NCI-H510A treated with DMSO at 0.1 percent for 48 hours (cell line): ENCODE measurements at regions not wholly inside any gene's neighbourhood (a gene's known extent, or its start where the extent isn't known, plus 50 kb on each side); places are given as distances from the start of the nearest gene placed in this dataset.

ENCODE experiments used
- DNase-seq: peaks from one replicate; lab custom pipeline; 2025; lab: John Stamatoyannopoulos, UW

DNA sequence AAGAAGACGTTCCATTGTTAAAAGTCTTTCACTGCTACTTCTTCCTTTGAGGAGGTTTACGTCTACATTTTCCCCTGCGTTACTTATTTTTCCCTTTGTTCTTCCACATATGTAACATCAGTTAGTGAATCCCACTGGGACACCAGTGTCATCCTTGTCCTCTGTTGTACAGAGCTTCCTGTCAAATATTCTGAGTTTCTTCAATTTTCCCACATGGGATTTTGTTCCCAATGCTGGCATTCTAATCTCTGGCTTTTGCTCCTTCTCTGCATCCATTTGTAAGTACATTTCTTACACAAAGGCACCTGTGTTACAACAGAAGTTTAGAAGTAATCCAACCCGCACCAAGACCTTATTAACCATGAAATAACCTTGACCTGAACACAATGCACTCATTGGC, 627.4 kb upstream of the PFKP start:
- no peak for DNase-seq

DNA sequence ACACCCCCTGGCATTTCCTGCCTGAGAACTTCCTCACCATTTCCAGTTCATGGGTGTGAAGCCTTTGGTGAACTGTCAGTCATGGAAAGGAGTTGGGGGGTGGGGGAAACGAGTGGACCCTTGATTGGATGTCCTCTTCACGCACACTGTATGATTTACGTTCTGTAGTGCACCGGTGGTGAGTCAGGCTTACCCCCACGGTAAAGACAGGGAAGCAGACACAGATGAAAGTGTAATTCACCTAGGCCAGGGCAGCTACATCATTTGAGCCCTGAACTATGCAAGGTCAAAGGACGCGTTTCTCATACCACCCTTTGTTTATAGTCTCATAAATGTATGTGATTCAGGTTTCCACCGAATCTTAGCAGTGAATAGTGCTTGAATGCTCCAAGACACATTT, 628.3 kb upstream of the PFKP start:
- no peak for DNase-seq

DNA sequence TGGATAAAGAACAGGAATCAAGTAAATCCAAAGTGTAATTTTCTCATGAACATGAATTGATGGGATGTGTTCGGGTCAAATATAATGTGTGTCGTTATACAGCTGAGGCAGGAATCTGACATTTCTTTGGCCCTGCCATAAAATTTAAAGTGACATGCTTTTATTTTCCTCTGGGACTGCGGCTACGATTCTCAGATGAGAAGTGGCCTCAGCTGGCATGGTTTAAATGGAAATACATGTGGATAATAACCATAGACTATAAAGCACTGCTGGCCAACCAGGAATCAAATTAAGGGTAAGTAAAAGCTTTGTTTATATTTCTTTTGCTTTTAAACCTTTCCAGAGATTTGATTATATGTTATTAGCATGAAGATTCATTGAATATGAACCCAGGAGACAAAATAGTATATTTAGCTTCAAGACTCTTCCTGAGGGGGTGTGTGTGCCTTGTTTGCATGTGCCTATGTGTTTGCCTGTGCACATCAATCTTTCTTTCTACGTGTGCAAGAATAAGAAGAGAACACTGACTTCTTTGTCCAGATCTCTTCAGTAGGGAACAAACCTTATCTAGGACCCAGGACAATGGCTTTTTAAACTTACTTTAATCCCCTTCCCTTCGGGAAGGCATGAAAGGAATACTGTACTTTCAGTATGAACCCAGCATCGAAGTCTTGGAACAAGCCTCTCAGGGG, 629.0 kb upstream of the PFKP start:
- no peak for DNase-seq

DNA sequence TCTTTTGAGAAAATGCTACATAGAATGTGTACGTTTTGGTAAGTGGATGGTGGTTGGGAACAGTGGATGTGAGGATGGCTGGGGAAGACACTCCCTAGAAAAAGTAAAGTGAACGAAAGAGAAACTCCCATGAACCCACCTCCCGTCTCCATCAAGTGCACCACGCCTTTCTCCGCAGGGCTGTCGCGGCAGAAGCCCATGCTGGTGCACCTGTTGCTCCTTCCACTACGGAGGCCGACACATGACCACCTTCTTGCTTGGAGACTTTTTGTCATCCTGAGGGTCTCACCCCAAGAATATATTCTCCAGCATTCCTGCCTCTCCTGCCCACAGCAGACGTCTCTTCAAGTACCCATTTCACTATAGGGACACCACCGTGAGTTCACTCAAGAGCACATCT, 630.4 kb upstream of the PFKP start:
- DNase-seq = no peak

DNA sequence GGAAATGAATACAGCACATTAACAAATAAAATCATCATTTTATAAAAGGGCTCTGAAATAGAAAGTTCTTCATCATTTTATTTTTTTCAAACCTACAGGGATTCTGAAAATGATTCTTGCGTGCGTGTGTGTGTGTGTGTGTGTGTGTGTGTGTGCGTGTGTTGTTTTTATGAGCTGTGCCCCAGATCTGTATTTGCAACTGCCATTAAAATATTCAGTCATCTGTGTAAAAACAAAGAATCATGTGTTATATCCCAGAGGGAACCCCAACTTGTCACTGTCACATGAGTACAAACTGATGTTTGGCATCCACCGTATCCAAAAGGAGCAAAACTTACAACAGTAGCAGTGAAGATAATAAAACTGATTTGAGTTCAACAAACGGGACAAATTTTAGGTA, 635.4 kb upstream of the PFKP start:
- DNase-seq = no peak

DNA sequence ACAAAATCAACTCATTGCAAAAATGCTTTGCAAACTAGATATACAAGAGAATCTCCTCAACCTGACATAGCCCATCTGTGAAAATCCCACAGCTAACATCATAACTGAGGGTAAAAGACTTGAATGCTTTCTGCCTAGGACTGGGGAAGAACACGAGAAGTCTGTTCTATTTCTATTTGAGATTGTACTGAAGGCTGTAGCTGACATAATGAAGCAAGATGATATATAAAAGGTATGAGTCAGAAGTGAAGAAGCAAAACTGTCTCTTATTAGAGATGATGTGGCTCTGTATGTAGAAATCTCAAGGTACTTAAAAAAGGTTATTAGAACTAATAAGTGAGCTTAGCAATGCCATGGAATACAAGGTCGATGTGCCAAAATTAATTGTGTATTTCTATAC, 639.9 kb upstream of the PFKP start:
- no peak for DNase-seq

DNA sequence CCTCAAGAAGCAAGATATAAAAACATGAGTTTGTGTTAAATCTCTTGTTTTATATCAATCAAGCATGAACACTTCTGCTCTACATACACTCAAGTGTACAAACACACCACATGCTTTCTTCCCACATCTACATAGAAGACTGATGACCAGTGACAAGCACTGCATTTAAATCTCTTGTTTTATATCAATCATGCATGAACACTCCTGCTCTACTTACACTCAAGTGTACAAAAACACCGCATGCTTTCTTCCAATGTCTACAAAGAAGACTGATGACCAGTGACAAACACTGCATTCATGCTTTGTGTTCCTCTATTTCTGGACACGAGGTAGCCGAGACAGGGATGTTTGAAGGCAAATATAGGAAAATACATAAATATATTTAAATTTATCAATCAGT, 642.0 kb upstream of the PFKP start:
- no peak for DNase-seq

- no peak for DNase-seq
These were observed 652.8 kb upstream of the PFKP start for GRCh38 chr10:2414562-2414961.

GRCh38 chr10:2414039-2414438, 653.3 kb upstream of the PFKP start:
- DNase-seq = no peak

DNA sequence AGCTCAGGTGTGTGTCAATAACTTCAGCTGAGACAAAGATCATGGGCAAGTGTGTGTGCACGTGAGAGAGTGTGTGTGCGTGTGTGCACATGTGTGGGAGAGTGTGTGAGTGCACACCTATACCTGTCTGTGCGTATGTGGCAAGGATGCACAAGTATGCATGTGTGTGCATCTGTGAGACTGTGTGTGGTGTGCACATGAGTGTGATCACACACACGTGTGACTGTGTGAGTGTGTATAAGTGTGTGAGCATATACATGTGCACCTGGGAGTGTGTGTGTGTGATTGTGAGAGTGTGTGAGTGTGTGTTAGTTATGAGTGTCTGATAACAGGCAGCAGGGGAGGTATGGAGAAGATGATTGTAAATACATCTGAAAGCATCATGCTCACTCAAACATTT, 657.3 kb upstream of the PFKP start:
- no peak for DNase-seq

- no peak for DNase-seq
These were observed 664.1 kb upstream of the ADARB2 start for GRCh38 chr10:2401459-2401858.

DNA sequence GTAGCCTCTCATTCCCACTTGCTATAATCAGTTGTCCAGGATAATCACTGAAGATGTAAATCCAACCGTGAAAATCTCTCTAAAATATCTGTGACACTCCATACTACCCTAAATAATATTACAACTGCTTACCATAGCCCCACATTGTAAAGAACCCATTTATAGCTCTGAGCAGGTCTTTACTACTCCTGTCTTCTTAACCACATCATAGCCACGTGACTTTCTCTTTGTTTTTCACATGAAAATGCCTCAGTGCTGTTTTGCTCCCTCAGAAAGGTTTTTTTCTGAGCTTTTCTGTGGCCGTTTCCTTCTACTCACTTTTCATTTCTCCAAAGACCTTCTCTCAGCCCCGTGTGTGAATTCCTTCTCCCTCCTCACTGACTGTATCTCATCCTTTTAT, 662.2 kb upstream of the ADARB2 start:
- no peak for DNase-seq

GRCh38 chr10:2392145-2392812, 655.0 kb upstream of the ADARB2 start:
- no peak for DNase-seq

DNA sequence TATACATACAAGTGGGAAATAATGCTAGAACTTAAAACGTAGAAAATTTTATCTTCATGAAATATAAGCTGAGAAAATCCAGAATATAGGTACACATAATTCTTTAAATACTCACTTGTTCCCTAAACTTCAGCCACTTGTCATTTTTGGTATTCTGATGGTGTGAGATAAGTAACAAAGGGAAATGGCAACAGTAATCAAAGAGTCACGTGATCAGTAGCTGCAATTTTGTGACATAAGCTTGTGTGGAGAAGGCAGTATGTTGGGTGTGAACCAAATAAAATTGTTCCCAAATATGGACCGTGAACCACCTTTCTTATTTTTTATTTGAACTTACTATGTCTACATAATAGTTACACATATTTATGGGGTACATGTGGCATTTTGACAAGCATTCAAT, 650.3 kb upstream of the ADARB2 start:
- DNase-seq = no peak

- DNase-seq = no peak
These were observed 649.9 kb upstream of the ADARB2 start for GRCh38 chr10:2387261-2387660.

DNA sequence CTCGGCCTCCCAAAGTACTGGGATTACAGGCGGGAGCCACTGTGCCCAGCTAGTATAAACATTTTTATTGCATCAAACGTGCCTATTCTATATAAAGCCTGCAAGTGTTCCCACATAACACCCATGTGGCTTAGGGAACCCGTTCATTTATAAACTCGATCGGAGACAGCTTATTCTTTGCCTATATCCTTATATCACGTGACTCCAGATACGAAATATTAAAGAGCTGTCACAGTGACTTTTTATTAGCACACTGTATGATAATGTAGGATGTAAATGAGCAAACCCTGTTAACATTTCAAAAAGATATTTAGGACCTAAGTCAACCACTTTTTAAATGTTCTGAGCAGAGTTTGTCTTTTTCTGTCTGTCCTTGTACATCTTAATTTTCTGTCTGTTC, 642.9 kb upstream of the ADARB2 start:
- DNase-seq = no peak

DNA sequence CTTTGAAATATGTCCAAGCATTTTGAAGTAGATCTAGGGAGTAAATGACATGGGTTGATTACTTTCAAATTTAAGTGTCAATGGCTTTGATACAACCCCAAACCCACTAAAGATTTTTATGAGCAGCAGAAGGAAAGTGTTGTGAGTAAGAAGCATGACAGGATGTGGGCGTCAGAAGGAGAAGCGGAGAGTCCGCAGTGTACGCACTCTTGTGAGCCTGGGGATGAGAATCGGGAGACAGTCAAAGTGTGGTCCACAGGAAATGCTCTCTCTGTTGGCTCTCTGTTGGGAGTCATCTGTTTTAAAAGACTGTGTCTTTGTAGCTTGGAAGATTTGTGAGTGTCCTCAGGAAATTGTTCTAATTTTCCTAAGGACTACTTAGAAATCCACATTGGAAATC, 629.8 kb upstream of the ADARB2 start:
- DNase-seq = no peak

GRCh38 chr10:2366264-2366931, 629.1 kb upstream of the ADARB2 start:
- no peak for DNase-seq

- DNase-seq = no peak
These were observed 625.0 kb upstream of the ADARB2 start for GRCh38 chr10:2362331-2362730.

DNA sequence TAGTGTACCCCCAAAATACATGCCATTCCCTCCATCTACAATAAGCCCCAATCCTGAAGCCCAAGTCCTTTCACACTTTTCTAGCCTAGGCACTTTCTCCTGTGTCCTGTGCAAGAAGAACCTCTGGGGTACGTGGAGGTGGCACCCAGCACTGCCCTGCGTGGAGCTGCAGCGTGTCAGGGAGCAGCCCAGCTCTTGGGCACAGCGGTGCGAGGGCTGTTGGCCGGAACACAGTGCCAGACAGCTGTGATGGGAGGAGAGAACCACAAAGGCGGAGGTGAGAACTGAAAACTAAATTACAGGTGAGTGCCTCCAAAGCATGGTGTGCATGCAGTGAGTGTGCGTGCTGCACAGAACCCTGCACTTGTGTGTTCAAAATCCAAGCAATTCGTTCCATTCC, 621.3 kb upstream of the ADARB2 start:
- no peak for DNase-seq

GRCh38 chr10:2356670-2357069, 619.3 kb upstream of the ADARB2 start:
- DNase-seq = no peak

- no peak for DNase-seq
These were observed 614.2 kb upstream of the ADARB2 start for GRCh38 chr10:2351566-2351965.

DNA sequence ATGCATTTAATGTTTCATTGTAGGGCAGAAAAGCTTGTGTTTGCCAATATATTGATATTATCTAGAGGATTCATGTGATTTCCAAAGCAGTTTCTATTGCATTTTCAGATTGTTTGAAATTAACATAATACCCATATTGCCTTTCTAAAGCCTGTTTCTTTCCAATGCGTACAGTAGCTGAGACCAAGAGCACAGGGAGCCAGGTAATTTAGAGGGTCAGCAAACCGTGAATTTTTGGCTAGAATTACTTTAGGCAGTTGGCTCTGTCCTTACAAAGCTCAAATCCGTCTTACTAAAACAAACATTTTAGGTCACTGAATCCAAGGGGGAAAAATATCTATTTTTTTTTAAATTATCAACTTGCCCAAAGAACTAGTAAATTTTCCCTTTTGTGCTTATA, 604.9 kb upstream of the ADARB2 start:
- DNase-seq = no peak
